Stomach (tissue), 8 donors: ENCODE measurements at regions not wholly inside any gene's neighbourhood (a gene's known extent, or its start where the extent isn't known, plus 50 kb on each side); places are given as distances from the start of the nearest gene placed in this dataset.

Source experiments
- DNase-seq, 2 donors: peaks; one replicate each; pipeline versions ENCODE4 v3.0.0 to v3.0.0-alpha.2; 2013 to 2019
- H3K27ac ChIP-seq, 5 donors: fragments of 200-600 bp in 4 of 5; sonication (generic) in 4 of 5; one replicate each; pipeline ENCODE4 v1.5.1; 2013 to 2019; ENCODE audit warnings: mild to moderate bottlenecking in 1 of 5, moderate library complexity in 1 of 5
- H3K27me3 ChIP-seq, 3 donors: fragments of 200-600 bp; sonication (generic); one replicate each; pipeline ENCODE4 v1.5.1; 2017 to 2019; ENCODE audit warnings: mixed run types in 1 of 3
- H3K36me3 ChIP-seq, 4 donors: fragments of 200-600 bp; sonication (generic); 1 replicate in 3 of 4; 2 replicates in 1 of 4; pipeline ENCODE4 v1.5.1; 2016 to 2019
- H3K4me1 ChIP-seq, 4 donors: fragments of 200-600 bp; sonication (generic); one replicate each; pipeline ENCODE4 v1.5.1; 2016 to 2019
- H3K4me3 ChIP-seq, 4 donors: fragments of 200-600 bp; sonication (generic) in 3 of 4; one replicate each; pipeline ENCODE4 v1.5.1; 2016 to 2019; ENCODE audit warnings: mild to moderate bottlenecking in 1 of 4
- H3K9me3 ChIP-seq, 4 donors: fragments of 200-600 bp; sonication (generic); one replicate each; pipeline ENCODE4 v1.5.1; 2016 to 2019
- CTCF ChIP-seq, 7 experiments: fragments of 450-650 bp in 4 of 7; fragments of 200-600 bp in 3 of 7; sonication (generic) in 3 of 7; IDR thresholded peaks; one replicate each; pipeline ENCODE4 v1.5.1; 2016 to 2019; ENCODE audit warnings: antibody characterized with exemption in 7 of 7, control low read depth in 2 of 7, mild to moderate bottlenecking in 1 of 7
- EP300 ChIP-seq: sonication (generic); formaldehyde crosslinking; IDR thresholded peaks from one replicate; pipeline ENCODE4 v1.6.1; 2017; ENCODE audit warnings: antibody characterized with exemption
- POLR2A ChIP-seq, 4 donors: fragments of 450-650 bp; IDR thresholded peaks; one replicate each; pipeline ENCODE4 v1.6.1; 2016; ENCODE audit warnings: antibody characterized with exemption in 4 of 4, control low read depth in 2 of 4, mild to moderate bottlenecking in 1 of 4, moderate library complexity in 1 of 4
- POLR2AphosphoS5 ChIP-seq, 3 donors: sonication (generic); formaldehyde crosslinking; IDR thresholded peaks; one replicate each; pipeline ENCODE4 v1.6.1; 2016; ENCODE audit warnings: antibody characterized with exemption in 3 of 3
- WGBS, 5 donors: extraction: QIAGEN DNeasy Blood & Tissue Kit in 3 of 5; methylation state at CpG; one replicate each; pipeline versions ENCODE4 v1.1.5 to v1.1.7; 2013 to 2018; 5-methylcytosine and 5-hydroxymethylcytosine counted together
- intact Hi-C: fragments of 100-400 bp; cut with DNase I; formaldehyde crosslinking; loops from one replicate; pipeline ENCODE4 v1.15.1; 2023; ENCODE audit warnings: low total_unique reads
- donor health status: healthy with polysubstance abuse.
- donor health status: Bipolar disorder and iron deficiency.
- donor health status: healthy.

GRCh38 chr11:79980916-79981315 is 540.1 kb upstream of the TENM4 start:
- Histone ChIP-seq H3K36me3 (no peaks in the 10 kb centered on the region), H3K4me3 (no peak overlapping the region), H3K4me1 (no peaks in the 10 kb centered on the region), H3K27ac (no peak overlapping the region), H3K27me3 (no peaks in the 10 kb centered on the region), H3K9me3 (no peaks in the 10 kb centered on the region)
- DNase-seq: no peak
- intact Hi-C loops: no loop called here
- TF ChIP-seq CTCF (IDR thresholded peaks at IDR 0.05) (no peak), EP300 (no peak)

GRCh38 chr11:79973721-79974617 is 533.1 kb upstream of the TENM4 start:
- intact Hi-C loops: no loop called here
- no peak for TF ChIP-seq POLR2A (IDR thresholded peaks at IDR 0.05)
- no peak for TF ChIP-seq EP300
- no peak for TF ChIP-seq POLR2AphosphoS5 (IDR thresholded peaks at IDR 0.05)
- no peak for TF ChIP-seq CTCF (IDR thresholded peaks at IDR 0.05)
- no peaks in the 10 kb centered on the region for H3K4me1 ChIP-seq
- H3K4me3 ChIP-seq: no peak overlapping the region
- no peaks in the 10 kb centered on the region for H3K36me3 ChIP-seq
- 35 to 48% (median 37%) methylated on average over 7 of the region's 7 CpGs for WGBS, 5 donors
- DNase-seq: peak in 1 of 2 donors; percentile 10
- no peak overlapping the region for H3K27ac ChIP-seq
- H3K9me3 ChIP-seq: no peaks in the 10 kb centered on the region
- H3K27me3 ChIP-seq: no peaks in the 10 kb centered on the region

- no peak for DNase-seq
- no peak for TF ChIP-seq EP300
- Histone ChIP-seq H3K36me3 (no peaks in the 10 kb centered on the region), H3K27me3 (no peaks in the 10 kb centered on the region), H3K27ac (no peak overlapping the region), H3K4me1 (no peaks in the 10 kb centered on the region), H3K4me3 (no peak overlapping the region), H3K9me3 (no peaks in the 10 kb centered on the region)
- intact Hi-C loops: no loop called here
- 51 to 81% (median 71%) methylated on average over 3 of the region's 3 CpGs for WGBS, 5 donors
These were observed 530.4 kb upstream of the TENM4 start for GRCh38 chr11:79971255-79971654.

GRCh38 chr11:79966592-79966991 is 525.8 kb upstream of the TENM4 start:
- Histone ChIP-seq H3K9me3 (no peaks in the 10 kb centered on the region), H3K4me1 (no peaks in the 10 kb centered on the region), H3K4me3 (no peak overlapping the region), H3K36me3 (no peaks in the 10 kb centered on the region), H3K27me3 (no peaks in the 10 kb centered on the region), H3K27ac (no peak overlapping the region)
- no peak for DNase-seq
- WGBS, 5 donors: 55 to 91% (median 86%) methylated on average over 1 of the region's 1 CpG
- intact Hi-C loops: no loop called here
- TF ChIP-seq POLR2AphosphoS5 (IDR thresholded peaks at IDR 0.05) (no peak), EP300 (no peak), CTCF (IDR thresholded peaks at IDR 0.05) (no peak), POLR2A (IDR thresholded peaks at IDR 0.05) (no peak)

- 51 to 59% (median 55%) methylated on average over 5 of the region's 5 CpGs for WGBS, 5 donors
- H3K4me1 ChIP-seq: no peaks in the 10 kb centered on the region
- no peaks in the 10 kb centered on the region for H3K36me3 ChIP-seq
- intact Hi-C loops: no loop called here
- H3K4me3 ChIP-seq: no peak overlapping the region
- no peak overlapping the region for H3K27ac ChIP-seq
- TF ChIP-seq CTCF (IDR thresholded peaks at IDR 0.05) (no peak), EP300 (no peak), POLR2A (IDR thresholded peaks at IDR 0.05) (no peak), POLR2AphosphoS5 (IDR thresholded peaks at IDR 0.05) (no peak)
- no peaks in the 10 kb centered on the region for H3K27me3 ChIP-seq
- peaks cover 3 to 12% (median 4%) of the 10 kb centered on the region in 4 donors for H3K9me3 ChIP-seq
- DNase-seq: no peak
These were observed 523.2 kb upstream of the TENM4 start for GRCh38 chr11:79963856-79964645.
